ENCODE measurements at regions not wholly inside any gene's neighbourhood (a gene's known extent, or its start where the extent isn't known, plus 50 kb on each side); places are given as distances from the start of the nearest gene placed in this dataset.
"Not testable (repeated sequence)": the region's sequence is repeated elsewhere in the genome, so short reads cannot be mapped to it uniquely, and the experiment has no call there.

- Histone ChIP-seq H3K9me3 (no peaks in the 10 kb centered on the region), H3K27me3 (replicated peaks; ENCODE audit: insufficient read depth) (no peaks in the 10 kb centered on the region), H3K36me3 (no peaks in the 10 kb centered on the region), H3K4me1 (replicated peaks) (no peaks in the 10 kb centered on the region), H3K4me3 (no peak overlapping the region), H3K27ac (peak overlapping the region in 1 of 2 donors; percentile 35)
- peak; percentile 89 for DNase-seq (ENCODE audit: low spot score)
- TF ChIP-seq POLR2AphosphoS5 (IDR thresholded peaks at IDR 0.05) (peak; percentile 79), CTCF (IDR thresholded peaks at IDR 0.05) (no peak), POLR2A (IDR thresholded peaks at IDR 0.05) (no peak)
- WGBS: 53% methylated on average over 15 of the region's 15 CpGs
- intact Hi-C loops (cut with DNase I): no loop called here
Observed at GRCh38 chr2:105515581-105516415, 116.9 kb upstream of the FHL2 start.

GRCh38 chr2:105514576-105514975 lies 115.7 kb upstream of the FHL2 start:
- TF ChIP-seq POLR2AphosphoS5 (IDR thresholded peaks at IDR 0.05): no peak
- no peak for TF ChIP-seq CTCF (IDR thresholded peaks at IDR 0.05)
- TF ChIP-seq POLR2A (IDR thresholded peaks at IDR 0.05): no peak
- Histone ChIP-seq H3K4me1 (replicated peaks) (no peaks in the 10 kb centered on the region), H3K36me3 (no peaks in the 10 kb centered on the region), H3K4me3 (no peak overlapping the region), H3K27me3 (replicated peaks; ENCODE audit: insufficient read depth) (no peaks in the 10 kb centered on the region), H3K9me3 (no peaks in the 10 kb centered on the region), H3K27ac (no peak overlapping the region)
- 64% methylated on average over 6 of the region's 6 CpGs for WGBS
- intact Hi-C loops (cut with DNase I): no loop called here
- DNase-seq (ENCODE audit: low spot score): no peak

- Histone ChIP-seq H3K9me3 (no peaks in the 10 kb centered on the region), H3K27ac (no peak overlapping the region), H3K4me1 (replicated peaks) (no peaks in the 10 kb centered on the region), H3K4me3 (no peak overlapping the region), H3K27me3 (replicated peaks; ENCODE audit: insufficient read depth) (no peaks in the 10 kb centered on the region), H3K36me3 (no peaks in the 10 kb centered on the region)
- intact Hi-C loops (cut with DNase I): no loop called here
- TF ChIP-seq POLR2AphosphoS5 (IDR thresholded peaks at IDR 0.05) (no peak), CTCF (IDR thresholded peaks at IDR 0.05) (no peak), POLR2A (IDR thresholded peaks at IDR 0.05) (no peak)
- 81% methylated on average over 4 of the region's 4 CpGs for WGBS
- DNase-seq (ENCODE audit: low spot score): no peak
Observed at GRCh38 chr2:105510761-105511528, 112.1 kb upstream of the FHL2 start.

GRCh38 chr2:105509269-105510086 lies 110.6 kb upstream of the FHL2 start:
- Histone ChIP-seq H3K36me3 (no peaks in the 10 kb centered on the region), H3K27ac (no peak overlapping the region), H3K27me3 (replicated peaks; ENCODE audit: insufficient read depth) (no peaks in the 10 kb centered on the region), H3K4me1 (replicated peaks) (no peaks in the 10 kb centered on the region), H3K9me3 (no peaks in the 10 kb centered on the region), H3K4me3 (no peak overlapping the region)
- 68% methylated on average over 6 of the region's 6 CpGs for WGBS
- TF ChIP-seq POLR2A (IDR thresholded peaks at IDR 0.05): no peak
- no peak for TF ChIP-seq CTCF (IDR thresholded peaks at IDR 0.05)
- no peak for TF ChIP-seq POLR2AphosphoS5 (IDR thresholded peaks at IDR 0.05)
- DNase-seq (ENCODE audit: low spot score): no peak
- intact Hi-C loops (cut with DNase I): no loop called here

GRCh38 chr2:105506860-105507259 lies 108.0 kb upstream of the FHL2 start:
- H3K4me3 ChIP-seq; H3K27ac ChIP-seq; intact Hi-C loops (cut with DNase I); H3K9me3 ChIP-seq; DNase-seq (ENCODE audit: low spot score); H3K27me3 ChIP-seq (replicated peaks; ENCODE audit: insufficient read depth); H3K36me3 ChIP-seq; H3K4me1 ChIP-seq (replicated peaks): not testable (repeated sequence)
- 87% methylated on average over 1 of the region's 1 CpG for WGBS
